ENCODE measurements at regions not wholly inside any gene's neighbourhood (a gene's known extent, or its start where the extent isn't known, plus 50 kb on each side); places are given as distances from the start of the nearest gene placed in this dataset.
A peak's percentile ranks its signal among the peaks of the same experiment; 100 is the strongest.

GRCh38 chr2:59720296-59720866 is 833.1 kb downstream of the BCL11A start:
- no peak for DNase-seq

GRCh38 chr2:59713577-59713976 is 839.9 kb downstream of the BCL11A start:
- DNase-seq, result no peak

GRCh38 chr2:59711121-59711520 is 842.3 kb downstream of the BCL11A start:
- DNase-seq, result peak; percentile 1

DNA sequence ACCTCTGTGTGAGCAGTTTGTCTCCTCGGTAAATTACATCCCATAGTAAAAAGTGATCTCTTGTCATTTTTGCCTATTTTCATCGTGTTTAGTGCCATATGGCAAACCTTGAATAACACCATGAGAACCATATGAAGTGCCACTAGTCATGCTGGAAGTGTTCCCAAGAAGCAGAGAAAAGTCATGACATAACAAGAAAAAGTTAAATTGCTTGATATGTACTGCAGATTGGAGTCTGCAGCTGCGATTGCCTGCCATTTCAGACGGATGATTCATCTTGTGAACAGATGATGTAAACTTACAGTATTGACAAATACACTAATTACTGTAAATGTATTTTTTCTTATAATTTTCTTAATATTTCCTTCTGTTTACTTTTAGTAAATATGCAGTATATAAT is 846.7 kb downstream of the BCL11A start:
- peak; percentile 3 for DNase-seq

- DNase-seq, result no peak
These were observed 849.7 kb downstream of the BCL11A start for GRCh38 chr2:59703796-59704195.

- DNase-seq, result no peak
These were observed 851.4 kb downstream of the BCL11A start for GRCh38 chr2:59702026-59702425.

GRCh38 chr2:59701271-59701994 is 852.0 kb downstream of the BCL11A start:
- DNase-seq, result no peak

GRCh38 chr2:59694176-59694575 is 859.3 kb downstream of the BCL11A start:
- no peak for DNase-seq

DNA sequence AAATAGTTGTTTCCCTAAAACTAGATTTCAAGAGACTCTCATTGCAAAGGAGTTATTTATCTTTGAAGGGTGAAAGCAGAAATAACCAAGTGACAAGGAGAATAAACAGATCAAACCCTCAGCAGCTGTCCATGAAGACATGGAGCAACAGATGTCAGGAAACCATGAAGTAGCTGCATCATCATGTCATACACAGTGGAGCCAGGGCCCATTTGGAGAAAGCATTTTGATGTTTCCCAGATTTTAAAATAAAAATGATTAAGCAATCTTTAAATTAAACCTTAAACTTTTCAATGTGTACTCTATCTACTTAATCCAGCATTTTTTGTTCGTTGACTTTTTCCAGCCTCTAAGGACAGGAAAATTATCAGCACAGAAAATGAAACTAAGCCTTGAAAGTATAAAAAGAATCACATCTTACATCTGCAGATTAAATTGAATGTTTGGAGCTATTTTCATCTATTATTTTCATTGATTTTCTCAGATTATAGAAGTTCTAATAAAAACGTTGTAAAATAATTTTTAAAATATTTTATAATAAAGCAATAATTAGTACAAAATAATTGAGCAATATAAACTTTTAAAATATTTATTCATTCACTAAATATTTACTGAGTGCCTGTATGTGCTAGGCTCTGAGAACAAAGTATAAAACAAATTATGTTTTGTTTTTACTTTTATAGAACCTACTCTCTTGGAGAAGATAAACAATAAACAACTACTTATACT is 860.1 kb downstream of the BCL11A start:
- DNase-seq, result no peak

GRCh38 chr2:59691518-59692190 is 861.8 kb downstream of the BCL11A start:
- no peak for DNase-seq

GRCh38 chr2:59690849-59691248 is 862.6 kb downstream of the BCL11A start:
- no peak for DNase-seq

GRCh38 chr2:59684771-59685166 is 868.7 kb downstream of the BCL11A start:
- no peak for DNase-seq

DNA sequence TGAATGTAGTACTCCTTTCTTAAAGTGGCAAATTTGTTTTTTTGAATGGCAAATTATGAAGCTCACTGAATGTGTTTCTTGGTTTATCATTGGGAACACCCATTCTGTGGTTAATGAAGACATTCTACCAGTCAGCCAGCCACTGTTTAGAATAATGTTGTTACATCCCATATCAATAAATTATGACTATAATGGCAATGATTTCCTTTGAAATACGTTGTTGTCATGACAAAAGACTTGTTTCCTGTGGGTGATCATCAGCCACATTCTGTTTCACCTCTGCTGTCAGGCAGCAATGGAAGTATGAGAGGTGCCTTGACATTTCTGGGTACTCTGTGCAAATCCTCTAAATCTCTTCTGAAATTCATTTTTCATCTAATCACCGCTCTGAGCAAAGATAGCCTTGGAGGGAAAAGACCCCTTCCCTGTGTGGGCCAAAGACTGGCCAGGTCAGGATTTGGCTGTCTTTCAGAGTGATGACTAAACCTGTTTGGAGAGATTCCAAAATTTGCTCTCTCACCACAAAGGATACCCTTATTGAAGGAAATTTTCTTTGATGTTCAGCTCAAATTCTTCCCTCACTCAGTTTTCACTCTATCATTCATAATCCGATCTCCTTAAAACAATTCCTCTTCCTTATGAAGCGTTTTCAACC is 869.2 kb downstream of the BCL11A start:
- no peak for DNase-seq

GRCh38 chr2:59680863-59681262 is 872.6 kb downstream of the BCL11A start:
- DNase-seq, result no peak

GRCh38 chr2:59677158-59677557 is 876.3 kb downstream of the BCL11A start:
- DNase-seq, result no peak

GRCh38 chr2:59674100-59674499 is 879.4 kb downstream of the BCL11A start:
- no peak for DNase-seq

DNA sequence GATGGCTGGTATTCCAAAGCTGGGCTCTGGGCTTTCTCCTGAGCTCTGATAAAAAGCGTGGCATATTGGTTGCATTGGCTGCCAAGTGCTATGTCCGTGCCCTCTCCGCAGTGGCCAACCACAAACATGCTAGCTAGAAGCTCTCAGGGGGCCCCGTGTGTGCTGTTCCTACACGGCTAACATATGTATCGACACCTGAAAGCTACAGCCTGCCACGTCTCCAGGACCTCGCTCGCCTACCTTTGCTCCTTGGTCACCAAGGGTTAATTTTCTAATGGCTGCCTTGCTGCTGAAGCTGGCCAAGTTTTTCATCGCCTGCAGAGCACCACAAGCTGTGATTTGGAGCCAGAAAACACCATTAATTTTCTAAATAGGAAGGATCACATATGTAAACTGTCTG is 888.4 kb downstream of the BCL11A start:
- no peak for DNase-seq

DNA sequence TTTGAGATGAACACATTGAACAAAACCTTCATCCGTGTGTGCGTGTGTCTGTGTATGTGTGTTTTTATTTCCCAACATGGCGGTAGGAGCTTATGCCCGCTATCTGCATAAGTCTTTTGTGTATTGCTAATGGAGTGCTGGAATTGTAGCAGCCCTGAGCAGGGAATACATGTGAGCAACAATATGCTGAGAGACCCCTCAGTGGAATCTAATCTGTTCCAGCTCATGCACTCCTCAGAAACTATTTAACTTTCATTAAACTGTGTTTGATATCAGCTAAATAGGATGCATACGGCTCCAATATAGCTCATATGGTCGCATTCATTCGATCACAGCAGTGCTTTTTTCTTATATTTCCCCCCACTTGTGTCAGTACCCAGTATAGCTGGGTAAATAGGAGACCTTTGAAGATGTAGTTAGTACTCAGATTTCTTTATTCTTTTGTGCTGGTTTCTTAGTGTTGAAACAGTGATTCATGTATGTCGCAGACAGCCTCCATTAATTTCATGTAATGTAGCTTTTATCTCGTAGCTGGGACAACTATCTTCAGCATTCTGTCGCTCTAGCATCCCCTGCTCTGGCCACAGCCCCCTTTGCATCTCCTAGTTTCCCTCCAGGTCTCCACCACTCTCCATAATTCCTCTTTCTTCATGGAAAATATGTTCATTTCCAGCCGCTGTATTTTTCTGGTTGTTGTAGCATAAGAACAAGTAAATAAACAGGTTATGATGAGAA is 891.2 kb downstream of the BCL11A start:
- DNase-seq, result no peak

DNA sequence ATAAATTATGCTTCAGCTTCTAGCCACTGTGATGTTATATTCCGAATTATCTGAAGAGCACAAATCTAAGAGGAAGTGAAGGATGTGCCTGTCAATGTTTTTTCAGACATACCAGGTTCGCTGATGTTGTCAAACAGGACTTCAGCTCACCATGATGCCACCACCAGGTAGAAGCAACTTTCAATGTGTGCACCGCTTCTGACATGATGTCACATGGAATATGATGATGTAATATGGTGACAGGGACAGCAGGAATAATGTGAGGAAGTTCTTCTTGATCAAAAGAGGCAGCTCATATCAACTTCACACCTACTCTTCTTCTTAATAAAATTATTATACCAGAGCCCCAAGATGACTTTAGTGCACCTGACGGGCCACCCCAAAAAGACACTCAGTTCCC is 893.2 kb downstream of the BCL11A start:
- no peak for DNase-seq

DNA sequence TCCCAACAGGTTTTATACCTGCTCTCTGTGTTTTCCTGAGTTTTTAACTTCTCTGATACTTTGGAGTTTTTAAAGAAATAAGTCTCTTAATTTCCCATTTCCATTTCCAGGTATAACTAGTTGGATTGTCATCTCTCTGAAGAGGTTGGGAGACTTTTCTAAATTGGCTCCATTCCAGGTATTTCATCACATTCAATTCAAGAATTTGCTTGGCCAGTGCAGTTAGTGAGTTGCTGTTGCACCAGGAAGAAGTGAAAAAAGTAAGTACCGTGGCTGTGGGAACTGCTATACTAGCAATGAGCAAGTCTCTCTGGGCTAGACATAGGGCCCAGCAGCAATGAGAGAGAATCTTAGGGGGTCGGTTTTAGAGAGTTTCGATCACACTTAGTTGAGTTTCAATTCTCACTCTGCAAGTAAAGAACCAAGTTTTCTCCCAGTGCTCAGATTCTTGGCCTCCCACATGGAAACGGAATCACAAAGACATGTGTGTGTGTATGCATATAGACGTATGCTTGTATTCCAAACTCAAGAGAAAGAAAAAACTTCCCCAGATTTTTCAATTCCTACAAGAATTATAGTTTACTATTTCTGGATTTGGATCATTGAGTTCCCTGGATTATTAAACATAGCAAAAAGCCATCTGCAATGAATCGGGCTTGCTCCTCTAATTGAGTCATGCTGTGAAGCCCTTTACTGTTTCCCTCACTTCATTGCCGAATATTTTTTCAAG is 894.4 kb downstream of the BCL11A start:
- DNase-seq, result no peak

DNA sequence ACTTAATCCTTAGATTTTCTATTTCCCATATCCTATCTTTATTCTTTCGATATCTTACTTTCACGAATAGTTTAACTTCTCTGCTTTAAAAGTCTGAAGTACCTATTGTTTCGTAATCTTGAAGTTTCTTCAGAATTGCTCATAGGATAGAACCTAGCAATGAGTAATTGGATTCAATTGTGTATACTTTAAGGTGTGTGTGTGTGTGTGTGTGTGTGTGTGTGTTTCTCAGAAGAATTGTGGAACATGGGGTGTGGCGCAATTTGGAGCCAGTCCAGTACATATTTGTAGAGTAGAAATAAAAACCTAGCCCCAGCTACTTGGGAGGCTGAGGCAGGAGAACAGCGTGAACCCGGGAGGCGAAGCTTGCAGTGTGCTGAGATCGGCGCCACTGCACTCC is 897.6 kb downstream of the BCL11A start:
- DNase-seq, result no peak
